ENCODE measurements at regions not wholly inside any gene's neighbourhood (a gene's known extent, or its start where the extent isn't known, plus 50 kb on each side); places are given as distances from the start of the nearest gene placed in this dataset.

- TF ChIP-seq CTCF (IDR thresholded peaks at IDR 0.05) = no peak
- no peak for TF ChIP-seq POLR2A (IDR thresholded peaks at IDR 0.05)
Observed at GRCh38 chr15:59904450-59905135, 99.5 kb upstream of the FOXB1 start.
